Spleen (tissue), 7 donors: ENCODE measurements at regions not wholly inside any gene's neighbourhood (a gene's known extent, or its start where the extent isn't known, plus 50 kb on each side); places are given as distances from the start of the nearest gene placed in this dataset.

ENCODE experiments used
- CTCF ChIP-seq, 11 experiments: fragments of 200-600 bp in 7 of 11; fragments of 450-650 bp in 4 of 11; sonication (generic) in 4 of 11; IDR thresholded peaks in 8 of 11; conservative IDR thresholded peaks in 3 of 11; 1 replicate in 7 of 11; 2 replicates in 4 of 11; pipeline versions ENCODE4 v1.4.0 to v1.8.0; 2016 to 2021; ENCODE audit warnings: antibody characterized with exemption in 11 of 11, inconsistent platforms in 4 of 11, mild to moderate bottlenecking in 1 of 11
- POLR2A ChIP-seq, 3 donors: fragments of 450-650 bp; IDR thresholded peaks; one replicate each; pipeline ENCODE4 v1.5.1; 2017; ENCODE audit warnings: antibody characterized with exemption in 3 of 3, mild to moderate bottlenecking in 1 of 3
- donor health status: DM: no; HTN: no; CAD: no; lungs with moderate emphysema.
- donor health status: DM: no; HTN: no; CAD: no.
- donor health status: DM: no; HTN: no; CAD: no.

GRCh38 chr13:90395348-90395747 lies 952.1 kb upstream of the MIR17HG start:
- TF ChIP-seq POLR2A (IDR thresholded peaks at IDR 0.05) (no peak), CTCF (IDR thresholded peaks at IDR 0.05 in 8 of 11, conservative IDR thresholded peaks at IDR 0.05 in 3 of 11) (no peak)
